HCT116 (cell line): ENCODE measurements at regions not wholly inside any gene's neighbourhood (a gene's known extent, or its start where the extent isn't known, plus 50 kb on each side); places are given as distances from the start of the nearest gene placed in this dataset.

Source experiments
- CEBPB ChIP-seq: IDR thresholded peaks from 2 replicates; pipeline ENCODE4 v1.6.1; 2012; ENCODE audit warnings: low read depth
- CTCF ChIP-seq, 3 experiments: fragments of 200-600 bp in 1 of 3; sonication (generic) in 1 of 3; IDR thresholded peaks in 2 of 3; conservative IDR thresholded peaks in 1 of 3; 2 replicates each; pipeline ENCODE4 v1.5.1; 2012 to 2017; ENCODE audit warnings: low read depth in 2 of 3, low read length in 2 of 3, antibody characterized with exemption in 1 of 3, borderline replicate concordance in 1 of 3, control low read depth in 1 of 3, mild to moderate bottlenecking in 1 of 3, mixed read lengths in 1 of 3, mixed run types in 1 of 3, moderate library complexity in 1 of 3; ENCODE audit not compliant: insufficient read depth in 1 of 3
- EGR1 ChIP-seq: IDR thresholded peaks from 2 replicates; pipeline ENCODE4 v1.6.1; 2012; ENCODE audit warnings: low read depth
- EZH2 ChIP-seq: fragments of 200-600 bp; sonication (generic); IDR thresholded peaks from 2 replicates; pipeline ENCODE4 v1.6.1; 2017; ENCODE audit warnings: antibody characterized with exemption, mixed run types
- EZH2phosphoT487 ChIP-seq: fragments of 200-600 bp; IDR thresholded peaks from 2 replicates; pipeline ENCODE4 v1.6.1; 2018; ENCODE audit warnings: antibody characterized with exemption, borderline replicate concordance
- MAX ChIP-seq: IDR thresholded peaks from 2 replicates; pipeline ENCODE4 v1.6.1; 2012
- POLR2A ChIP-seq: IDR thresholded peaks from 2 replicates; pipeline ENCODE4 v1.7.0; 2011; ENCODE audit warnings: borderline replicate concordance; ENCODE audit not compliant: insufficient read depth, insufficient read length; ENCODE audit errors: extremely low read depth
- RAD21 ChIP-seq: IDR thresholded peaks from 2 replicates; pipeline ENCODE4 v1.6.1; 2012; ENCODE audit warnings: low read depth, mild to moderate bottlenecking
- REST ChIP-seq: IDR thresholded peaks from 2 replicates; pipeline ENCODE4 v1.6.1; 2012; ENCODE audit warnings: low read depth
- SP1 ChIP-seq: IDR thresholded peaks from 2 replicates; pipeline ENCODE4 v1.6.1; 2012; ENCODE audit warnings: low read depth
- TCF7L2 ChIP-seq: IDR thresholded peaks from 2 replicates; pipeline ENCODE4 v1.7.0; 2011; ENCODE audit warnings: borderline replicate concordance, inconsistent platforms; ENCODE audit not compliant: insufficient read depth, insufficient read length; ENCODE audit errors: extremely low read depth
- ZFX ChIP-seq: fragments of 450-650 bp; IDR thresholded peaks from 2 replicates; pipeline ENCODE4 v1.6.1; 2017

- TF ChIP-seq POLR2A (no peak), CTCF (IDR thresholded peaks at IDR 0.05 in 2 of 3, conservative IDR thresholded peaks at IDR 0.05 in 1 of 3; ENCODE audit: borderline replicate concordance in 1 of 3, insufficient read depth in 1 of 3, low read depth in 2 of 3, low read length in 2 of 3) (no peak), MAX (no peak), ZFX (no peak), SP1 (no peak), EZH2phosphoT487 (no peak), TCF7L2 (no peak), REST (no peak), EGR1 (no peak), EZH2 (no peak), RAD21 (no peak), CEBPB (no peak)
Measured at GRCh38 chr6:105482921-105483320, 80.0 kb upstream of the PREP start.
